Endothelial cell of umbilical vein (primary cell): ENCODE measurements at regions not wholly inside any gene's neighbourhood (a gene's known extent, or its start where the extent isn't known, plus 50 kb on each side); places are given as distances from the start of the nearest gene placed in this dataset.

ENCODE experiments used
- BruUV-seq: library from RNA; stranded (reverse); fragments of 400-500 nt; replicated peaks from 2 replicates; lab custom pipeline; 2021; lab: Mats Ljungman, UMichigan
- CTCF ChIA-PET: fragments of 300-600, 350-600 bp; sonication (Branson Sonifier 250); formaldehyde crosslinking; loops from one replicate; lab custom pipeline; 2021; ENCODE audit warnings: antibody characterized with exemption, inconsistent platforms; lab: Charles Lee
- POLR2A ChIA-PET: fragments of 300-600, 350-600 bp; sonication (Branson Sonifier 250); formaldehyde crosslinking; loops from one replicate; lab custom pipeline; 2021; ENCODE audit warnings: antibody characterized with exemption, inconsistent platforms; lab: Charles Lee
- DNase-seq: peaks from one replicate; pipeline ENCODE4 v3.0.0-alpha.2; 2011; ENCODE audit warnings: low read depth, low spot score
- FAIRE-seq: peaks from 2 replicates; lab custom pipeline; 2011; peaks lifted over from hg19 to GRCh38; lab: Jason Lieb, UNC
- H2AFZ ChIP-seq: 2 replicates; pipeline ENCODE4 v1.6.0; 2012; ENCODE audit warnings: low read depth, low read length, control low read depth, inconsistent platforms
- H3K27ac ChIP-seq: 2 replicates; pipeline ENCODE4 v1.5.1; 2011; ENCODE audit warnings: low read depth, mild to moderate bottlenecking, control low read depth, low read length, moderate library complexity; ENCODE audit not compliant: insufficient read depth
- H3K27me3 ChIP-seq, 2 experiments: 2 replicates each; pipeline versions ENCODE4 v1.6.0 to v1.6.1; 2011; ENCODE audit warnings: low read length in 2 of 2, mixed read lengths in 1 of 2; ENCODE audit not compliant: control insufficient read depth in 2 of 2, insufficient read depth in 2 of 2
- H3K36me3 ChIP-seq, 2 experiments: 2 replicates in 1 of 2; 3 replicates in 1 of 2; pipeline ENCODE4 v1.5.1; 2011; ENCODE audit warnings: low read length in 2 of 2, mild to moderate bottlenecking in 1 of 2, moderate library complexity in 1 of 2; ENCODE audit not compliant: control insufficient read depth in 2 of 2, insufficient read depth in 2 of 2; ENCODE audit errors: extremely low read depth in 1 of 2
- H3K4me1 ChIP-seq: 3 replicates; pipeline ENCODE4 v1.5.1; 2011; ENCODE audit warnings: mild to moderate bottlenecking, low read length; ENCODE audit not compliant: control insufficient read depth, insufficient read depth; ENCODE audit errors: extremely low read depth
- H3K4me2 ChIP-seq: 2 replicates; pipeline ENCODE4 v1.6.1; 2011; ENCODE audit warnings: low read length, control low read depth, mixed read lengths; ENCODE audit not compliant: insufficient read depth
- H3K4me3 ChIP-seq, 3 experiments: fragments of 200-600 bp in 1 of 3; sonication (generic), shearing (Covaris generic) in 1 of 3; replicated peaks in 1 of 3; 2 replicates each; pipeline ENCODE4 v1.5.1; 2011 to 2016; ENCODE audit warnings: control low read depth in 3 of 3, low read length in 3 of 3, mild to moderate bottlenecking in 2 of 3, inconsistent platforms in 1 of 3, low read depth in 1 of 3, moderate library complexity in 1 of 3; ENCODE audit not compliant: insufficient read depth in 1 of 3
- H3K79me2 ChIP-seq: 2 replicates; pipeline ENCODE4 v1.6.0; 2012; ENCODE audit warnings: low read length, inconsistent platforms; ENCODE audit not compliant: control insufficient read depth, insufficient read depth
- H3K9ac ChIP-seq: replicated peaks from 2 replicates; pipeline ENCODE3; 2011; ENCODE audit warnings: low read length, control low read depth; ENCODE audit not compliant: insufficient read depth; ENCODE audit errors: extremely low read depth
- H3K9me1 ChIP-seq: replicated peaks from 3 replicates; pipeline ENCODE4 v1.6.0; 2011; ENCODE audit warnings: mild to moderate bottlenecking, low read length; ENCODE audit not compliant: control insufficient read depth, insufficient read depth; ENCODE audit errors: extremely low read depth
- H3K9me3 ChIP-seq: replicated peaks from 2 replicates; pipeline ENCODE4 v1.5.1; 2012; ENCODE audit warnings: low read length, inconsistent platforms; ENCODE audit not compliant: control insufficient read depth, insufficient read depth
- H4K20me1 ChIP-seq: replicated peaks from 2 replicates; pipeline ENCODE3; 2011; ENCODE audit warnings: mild to moderate bottlenecking, low read length; ENCODE audit not compliant: control insufficient read depth, insufficient read depth; ENCODE audit errors: extremely low read depth
- EZH2 ChIP-seq: IDR thresholded peaks from 2 replicates; pipeline ENCODE4 v1.6.1; 2012; ENCODE audit warnings: borderline replicate concordance, low read depth, mild to moderate bottlenecking, moderate library complexity, low read length, inconsistent platforms; ENCODE audit not compliant: severe bottlenecking
- GATA2 ChIP-seq: IDR thresholded peaks from 2 replicates; pipeline ENCODE4 v1.7.0; 2011; ENCODE audit warnings: low read depth, mild to moderate bottlenecking, moderate library complexity, mixed read lengths, low read length; ENCODE audit not compliant: insufficient read length, insufficient read depth
- MAX ChIP-seq: IDR thresholded peaks from 2 replicates; pipeline ENCODE4 v1.6.1; 2011; ENCODE audit not compliant: insufficient read depth, insufficient read length
- MYC ChIP-seq: IDR thresholded peaks from one replicate; pipeline ENCODE4 v1.6.1; 2011; ENCODE audit warnings: mild to moderate bottlenecking, low read depth, low read length
- POLR2AphosphoS5 ChIP-seq: IDR thresholded peaks from 2 replicates; pipeline ENCODE4 v1.6.1; 2012; ENCODE audit warnings: low read depth, mild to moderate bottlenecking, control low read depth, low read length, moderate library complexity; ENCODE audit not compliant: insufficient read depth
- dilution Hi-C: fragments of 300-500 bp; cut with MboI; formaldehyde crosslinking; loops from one replicate; pipeline ENCODE4 v1.15.0; 2019; ENCODE audit warnings: low sequenced_read_pairs; ENCODE audit not compliant: extremely low pct_ligation_motif_present
- intact Hi-C: fragments of 100-400 bp; cut with micrococcal nuclease; formaldehyde crosslinking; loops from one replicate; pipeline ENCODE4 v1.10.0; 2022
- TF ChIP-seq, protein P1 (sequence below), 2 donors: IDR thresholded peaks; 1 replicate in 1 of 2; 2 replicates in 1 of 2; pipeline ENCODE4 v1.5.1; 2011; ENCODE audit warnings: low read length in 2 of 2, mild to moderate bottlenecking in 2 of 2, moderate library complexity in 2 of 2, control low read depth in 1 of 2, inconsistent platforms in 1 of 2, low read depth in 1 of 2; ENCODE audit not compliant: insufficient read depth in 1 of 2; ENCODE audit errors: extremely low read depth in 1 of 2

DNA sequence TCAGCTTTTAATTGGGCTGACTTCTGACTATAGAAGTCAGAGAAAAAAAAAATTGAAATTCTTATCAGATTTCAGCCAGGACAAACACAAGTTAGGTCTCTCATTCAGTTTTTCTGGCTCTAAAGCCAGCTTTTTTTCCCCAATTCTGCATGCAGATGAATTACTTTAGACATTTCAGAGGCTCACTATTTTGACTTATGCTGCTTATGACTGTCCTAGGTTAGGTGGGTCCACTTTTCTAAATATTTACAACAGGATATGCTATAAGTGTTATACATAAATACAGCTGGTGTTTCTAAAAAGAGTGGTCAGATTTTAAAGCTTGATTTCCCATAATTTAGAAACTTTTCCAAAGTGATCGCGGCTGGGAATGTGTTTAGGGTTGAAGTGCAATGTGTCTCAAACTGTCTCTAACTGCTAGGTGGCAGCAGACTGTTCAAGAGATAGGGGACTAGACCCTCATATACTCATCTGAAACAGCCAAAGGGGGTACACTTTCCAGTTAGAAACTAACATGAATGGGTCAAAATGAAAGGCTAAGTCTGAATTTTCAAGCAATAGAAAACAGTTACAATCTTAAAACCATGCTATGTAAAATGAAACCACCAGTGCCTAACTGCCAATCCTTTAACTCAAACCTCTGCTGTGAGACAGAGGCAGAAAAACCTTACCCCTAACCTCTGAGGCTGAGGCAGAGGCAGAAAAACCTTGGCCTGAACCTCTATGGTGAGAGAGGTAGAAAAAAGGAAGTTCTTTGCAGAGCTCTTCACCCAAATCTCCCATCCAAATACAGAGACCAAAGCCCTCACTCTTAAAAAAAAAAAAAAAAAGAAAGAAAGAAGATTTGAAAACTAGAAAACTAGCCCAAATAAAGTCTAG is 596.0 kb downstream of the NTRK3 start:
- POLR2A ChIA-PET, result no interaction called here

More for the DNA sequence above, 596.0 kb downstream of the NTRK3 start:
- Histone ChIP-seq H3K9ac (no peak overlapping the region), H3K27me3 (no peaks in the 10 kb centered on the region), H3K79me2 (no peaks in the 10 kb centered on the region), H2AFZ (no peak overlapping the region), H3K4me2 (no peak overlapping the region), H4K20me1 (no peaks in the 10 kb centered on the region), H3K36me3 (no peaks in the 10 kb centered on the region), H3K9me1 (no peaks in the 10 kb centered on the region), H3K9me3 (no peaks in the 10 kb centered on the region), H3K4me1 (no peaks in the 10 kb centered on the region), H3K4me3 (no peak overlapping the region), H3K27ac (no peak overlapping the region)
- CTCF ChIA-PET, result interaction anchor here (1.5 kb wide), 1 partner anchor 13 kb away, joined by 3 read pairs; no protein-coding TSS in a partner anchor
- intact Hi-C loops, result no loop called here
- no peak for FAIRE-seq
- DNase-seq, result no peak
- TF ChIP-seq MAX (no peak), MYC (no peak), GATA2 (no peak), EZH2 (no peak), POLR2AphosphoS5 (no peak)
- TF ChIP-seq, protein P1, sequence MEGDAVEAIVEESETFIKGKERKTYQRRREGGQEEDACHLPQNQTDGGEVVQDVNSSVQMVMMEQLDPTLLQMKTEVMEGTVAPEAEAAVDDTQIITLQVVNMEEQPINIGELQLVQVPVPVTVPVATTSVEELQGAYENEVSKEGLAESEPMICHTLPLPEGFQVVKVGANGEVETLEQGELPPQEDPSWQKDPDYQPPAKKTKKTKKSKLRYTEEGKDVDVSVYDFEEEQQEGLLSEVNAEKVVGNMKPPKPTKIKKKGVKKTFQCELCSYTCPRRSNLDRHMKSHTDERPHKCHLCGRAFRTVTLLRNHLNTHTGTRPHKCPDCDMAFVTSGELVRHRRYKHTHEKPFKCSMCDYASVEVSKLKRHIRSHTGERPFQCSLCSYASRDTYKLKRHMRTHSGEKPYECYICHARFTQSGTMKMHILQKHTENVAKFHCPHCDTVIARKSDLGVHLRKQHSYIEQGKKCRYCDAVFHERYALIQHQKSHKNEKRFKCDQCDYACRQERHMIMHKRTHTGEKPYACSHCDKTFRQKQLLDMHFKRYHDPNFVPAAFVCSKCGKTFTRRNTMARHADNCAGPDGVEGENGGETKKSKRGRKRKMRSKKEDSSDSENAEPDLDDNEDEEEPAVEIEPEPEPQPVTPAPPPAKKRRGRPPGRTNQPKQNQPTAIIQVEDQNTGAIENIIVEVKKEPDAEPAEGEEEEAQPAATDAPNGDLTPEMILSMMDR (IDR thresholded peaks at IDR 0.05; ENCODE audit: extremely low read depth in 1 of 2, insufficient read depth in 1 of 2, low read depth in 1 of 2, low read length in 2 of 2), result no peak
- no TSS peak for BruUV-seq
- dilution Hi-C loops, result no loop called here
